DMS114 treated with DMSO at 0.1 percent for 48 hours (cell line): ENCODE measurements at regions not wholly inside any gene's neighbourhood (a gene's known extent, or its start where the extent isn't known, plus 50 kb on each side); places are given as distances from the start of the nearest gene placed in this dataset.

Source experiments
- DNase-seq: peaks from one replicate; lab custom pipeline; 2025; ENCODE audit not compliant: unreplicated experiment; lab: John Stamatoyannopoulos, UW

DNA sequence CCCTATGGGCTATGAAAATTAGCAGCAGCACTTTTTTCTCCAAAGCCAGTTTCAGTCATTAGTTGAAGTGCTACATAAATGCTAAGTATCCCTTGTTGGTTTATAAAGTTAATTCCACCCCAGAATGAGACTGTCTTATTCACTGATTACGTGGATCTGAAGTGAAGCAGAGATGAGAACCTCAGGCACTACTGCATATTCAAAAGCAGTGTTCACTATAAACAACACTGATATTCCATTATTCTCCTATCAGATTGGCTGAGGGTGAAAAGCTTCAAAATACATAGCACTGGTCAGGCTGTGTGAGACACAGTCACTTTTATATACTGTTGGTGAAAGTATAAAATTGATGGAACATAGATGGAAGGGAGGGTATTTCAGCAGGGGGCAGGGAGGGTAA, 395.7 kb upstream of the RARB start:
- no peak for DNase-seq

- DNase-seq: no peak
Measured at GRCh38 chr3:25033407-25034029, 394.5 kb upstream of the RARB start.

DNA sequence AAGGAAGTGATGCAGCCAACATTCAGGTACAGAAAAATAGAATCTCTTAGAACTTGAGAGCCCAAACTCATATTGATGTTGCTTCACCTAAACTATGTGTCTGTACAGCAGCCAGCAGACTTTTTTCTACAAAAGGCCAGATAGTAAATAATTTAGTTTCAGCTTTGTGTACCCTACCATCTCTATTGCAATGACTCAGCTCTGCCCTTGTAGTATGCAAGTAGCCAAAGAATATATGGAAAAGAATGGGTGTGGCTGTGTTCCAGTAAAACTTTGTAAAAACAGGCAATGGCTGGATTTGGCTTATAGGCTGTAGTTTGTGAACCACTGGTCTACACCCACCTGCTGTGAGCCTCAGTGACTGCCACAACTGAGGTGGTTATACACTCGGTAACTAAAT, 392.5 kb upstream of the RARB start:
- no peak for DNase-seq

DNA sequence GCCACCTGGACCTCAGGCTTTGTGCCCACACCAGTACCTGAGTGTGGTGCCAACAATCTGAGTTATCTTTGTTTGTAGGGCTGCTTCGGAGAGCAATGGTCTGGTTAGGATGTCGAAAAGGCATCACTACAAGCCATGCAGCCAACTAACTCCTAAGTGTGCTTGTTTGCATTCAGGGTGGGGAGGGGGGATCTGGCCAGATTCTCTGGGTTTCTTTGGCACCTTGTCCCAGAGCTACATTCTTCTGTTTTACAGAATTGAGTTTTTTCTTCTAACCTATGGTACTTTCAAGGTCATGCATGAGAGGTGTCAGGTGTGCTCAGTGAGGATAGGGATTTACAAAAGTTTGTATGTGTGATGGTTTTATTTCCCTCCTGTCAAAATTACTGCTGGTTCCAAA, 391.4 kb upstream of the RARB start:
- no peak for DNase-seq

DNA sequence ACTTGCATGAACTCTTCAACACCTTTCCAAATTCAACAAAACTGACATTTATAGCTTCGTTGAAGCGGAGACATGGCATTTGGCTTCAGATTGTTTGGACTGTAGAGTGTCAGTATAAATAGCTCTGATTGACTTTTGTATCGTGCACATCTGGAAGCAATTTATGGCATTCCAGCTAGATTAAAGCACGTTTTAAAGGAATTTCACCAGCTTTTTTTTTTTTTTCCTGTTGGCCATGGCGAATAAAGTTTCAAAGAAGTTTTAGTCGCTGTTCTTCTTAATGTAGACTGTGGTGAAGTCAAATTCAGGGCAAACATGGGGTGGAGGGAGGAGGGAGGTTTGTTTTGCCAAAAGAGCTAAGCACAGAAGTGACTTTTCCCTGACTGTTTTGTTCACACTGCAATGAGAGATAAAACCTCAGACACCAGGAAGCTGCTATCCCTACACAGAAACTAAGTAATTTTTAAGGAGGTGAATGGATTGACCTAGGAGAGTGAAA, 391.0 kb upstream of the RARB start:
- DNase-seq: no peak

- no peak for DNase-seq
Measured at GRCh38 chr3:25038271-25038670, 389.8 kb upstream of the RARB start.

GRCh38 chr3:25038922-25039321, 389.1 kb upstream of the RARB start:
- no peak for DNase-seq

GRCh38 chr3:25040748-25041147, 387.3 kb upstream of the RARB start:
- DNase-seq: no peak

- no peak for DNase-seq
Measured at GRCh38 chr3:25041871-25042584, 386.0 kb upstream of the RARB start.

GRCh38 chr3:25043177-25043576, 384.9 kb upstream of the RARB start:
- DNase-seq: no peak

DNA sequence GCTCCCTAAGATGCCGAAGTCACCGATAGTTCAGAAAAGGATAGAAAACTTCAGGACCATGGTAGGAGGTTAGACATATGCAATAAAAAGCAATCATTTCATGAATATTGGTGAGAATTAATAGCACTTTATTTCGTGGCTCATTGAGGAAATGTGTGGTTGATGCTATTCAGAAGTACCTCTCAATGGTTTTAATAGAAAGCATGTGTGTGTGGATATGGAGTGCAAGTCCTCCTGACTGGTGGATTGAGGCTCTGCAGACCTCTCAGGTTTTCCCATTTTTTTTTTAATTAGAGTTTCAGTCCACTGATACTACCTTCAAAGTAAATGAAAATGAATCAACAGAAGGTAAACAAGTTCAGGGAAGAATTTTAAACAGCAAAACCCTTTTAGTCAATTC, 384.3 kb upstream of the RARB start:
- no peak for DNase-seq

- no peak for DNase-seq
Measured at GRCh38 chr3:25044762-25045710, 383.0 kb upstream of the RARB start.

DNA sequence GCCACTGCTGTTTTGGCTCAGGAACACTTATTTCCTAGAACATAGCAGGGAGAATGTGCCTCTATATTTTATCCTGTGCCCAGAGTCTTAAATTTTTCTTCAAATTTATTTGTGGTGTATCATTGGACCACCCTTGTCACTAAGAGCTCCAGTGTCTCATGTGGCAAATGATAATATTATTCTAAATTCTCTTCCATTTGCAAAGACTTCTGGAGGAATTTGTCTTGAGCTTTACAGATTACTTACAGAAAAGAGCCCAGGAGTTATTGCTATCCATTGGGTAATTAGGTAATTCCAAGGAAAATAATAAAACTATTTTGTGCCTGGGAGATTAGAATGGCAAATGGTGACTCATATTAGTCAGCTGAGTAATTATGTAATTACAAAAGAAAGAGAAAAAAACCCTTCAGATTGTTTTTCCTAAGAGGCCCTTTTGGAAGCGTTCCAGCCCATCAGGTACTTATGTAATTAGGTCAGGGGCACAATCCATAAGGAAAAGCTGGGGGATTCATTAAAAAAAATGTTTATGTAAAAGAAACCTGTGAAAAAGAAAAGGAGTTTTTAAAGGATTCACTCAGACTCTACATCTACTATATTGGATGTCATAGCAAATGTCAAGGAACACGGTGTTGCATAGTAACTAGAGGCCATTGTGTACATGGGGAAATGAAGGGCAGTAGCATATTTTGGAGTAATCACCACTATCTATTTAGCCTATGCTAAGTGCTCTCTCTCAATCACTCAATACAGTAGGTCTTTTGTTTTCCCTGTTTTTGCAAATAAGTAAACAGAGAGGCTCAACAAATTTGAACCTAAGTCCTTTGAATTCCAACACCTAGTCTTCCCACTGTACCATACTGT, 380.9 kb upstream of the RARB start:
- no peak for DNase-seq

DNA sequence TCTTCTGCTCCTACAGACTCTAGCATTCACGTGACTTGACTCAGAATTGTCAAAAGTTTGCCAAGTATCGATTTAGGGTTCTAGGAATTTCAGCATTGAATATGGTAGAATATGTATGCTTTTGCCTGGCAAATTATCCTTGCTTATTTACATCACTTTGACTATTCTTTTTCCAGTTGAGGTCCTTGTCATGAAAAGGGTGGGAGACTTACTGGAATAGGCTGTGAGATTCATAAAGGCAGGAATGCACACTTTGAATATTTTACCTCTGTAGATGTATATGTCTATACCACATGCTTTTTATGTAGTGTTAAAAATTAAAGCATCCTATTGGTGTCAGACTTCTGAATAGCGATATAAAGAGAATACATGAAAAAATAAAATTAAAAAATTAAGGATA, 378.8 kb upstream of the RARB start:
- DNase-seq: no peak

DNA sequence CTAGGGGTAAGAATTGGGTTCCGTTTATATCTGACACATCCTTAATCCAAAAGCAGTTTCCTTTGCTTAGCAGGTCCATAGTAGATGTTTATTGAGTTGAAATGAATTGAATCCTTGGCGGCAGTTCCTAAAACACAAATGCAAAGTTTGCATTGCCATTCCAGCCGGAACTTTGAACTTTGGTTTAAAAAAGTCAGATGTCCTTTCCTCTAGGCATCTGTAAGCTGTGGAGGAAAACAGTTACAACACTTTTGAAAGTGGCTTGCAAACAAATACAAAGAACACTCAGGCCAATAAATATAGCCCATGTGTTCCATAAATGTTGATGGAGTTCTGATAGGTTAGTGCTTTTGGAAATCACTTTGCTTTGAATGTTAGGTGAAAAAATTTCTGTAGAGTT, 374.7 kb upstream of the RARB start:
- DNase-seq: no peak

- no peak for DNase-seq
Measured at GRCh38 chr3:25056036-25056755, 371.9 kb upstream of the RARB start.

DNA sequence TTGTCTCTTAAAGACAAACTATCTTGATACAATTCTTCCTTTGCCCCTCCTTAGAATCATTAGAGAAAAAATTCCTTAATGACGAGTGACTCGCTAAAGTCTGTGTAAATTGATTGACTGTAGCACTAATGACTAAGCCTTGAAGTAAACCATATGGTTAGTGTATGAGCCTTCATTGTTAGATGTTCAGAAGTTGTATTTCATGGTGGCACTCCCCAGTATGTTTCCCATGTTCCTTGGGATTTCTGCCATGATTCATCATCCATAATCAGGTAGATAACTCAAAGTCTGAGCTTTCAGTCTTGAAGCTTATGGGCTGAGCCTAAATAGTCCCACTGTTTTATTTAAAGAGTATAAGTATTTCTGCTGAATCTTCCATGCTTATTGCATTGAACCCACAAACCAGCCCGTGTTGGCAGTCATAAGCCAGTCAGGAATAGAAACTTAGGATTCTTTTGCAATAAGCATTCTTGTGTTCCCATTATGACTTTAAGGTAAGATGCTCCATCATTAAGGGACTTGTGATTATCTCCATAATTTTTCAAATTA, 371.2 kb upstream of the RARB start:
- DNase-seq: no peak

GRCh38 chr3:25057379-25057778, 370.7 kb upstream of the RARB start:
- no peak for DNase-seq

DNA sequence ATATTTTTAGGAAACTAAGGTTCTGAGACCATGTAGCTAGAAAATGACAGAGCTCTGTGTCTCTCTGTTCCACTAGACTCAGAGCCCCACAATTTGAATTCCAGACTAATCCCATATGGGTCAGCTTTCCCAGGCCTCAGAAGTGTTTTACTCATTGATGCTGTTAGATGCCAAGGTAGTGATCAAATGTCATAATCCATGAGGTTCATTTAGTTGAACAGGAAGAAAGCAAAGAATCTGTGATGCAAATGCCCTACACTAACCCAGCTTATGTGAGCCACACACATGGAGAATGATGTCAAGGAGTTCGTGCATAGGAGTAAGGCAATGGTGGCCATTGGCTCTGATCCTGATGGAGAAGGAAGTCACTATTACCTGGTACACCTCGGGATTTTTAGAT, 363.4 kb upstream of the RARB start:
- no peak for DNase-seq

- no peak for DNase-seq
Measured at GRCh38 chr3:25069970-25070369, 358.1 kb upstream of the RARB start.
